Suprapubic skin (tissue), 4 donors: ENCODE measurements at regions not wholly inside any gene's neighbourhood (a gene's known extent, or its start where the extent isn't known, plus 50 kb on each side); places are given as distances from the start of the nearest gene placed in this dataset.

ENCODE experiments used
- DNase-seq, 2 donors: peaks; one replicate each; pipeline ENCODE4 v3.0.0-alpha.2; 2019; ENCODE audit warnings: low spot score in 2 of 2
- H3K27ac ChIP-seq: fragments of 200-600 bp; sonication (generic); one replicate; pipeline ENCODE4 v1.5.1; 2019
- H3K27me3 ChIP-seq: fragments of 200-600 bp; sonication (generic); one replicate; pipeline ENCODE4 v1.5.1; 2019
- H3K36me3 ChIP-seq: fragments of 200-600 bp; sonication (generic); one replicate; pipeline ENCODE4 v1.5.1; 2019
- H3K4me1 ChIP-seq: fragments of 200-600 bp; sonication (generic); one replicate; pipeline ENCODE4 v1.5.1; 2019
- H3K4me3 ChIP-seq: fragments of 200-600 bp; sonication (generic); one replicate; pipeline ENCODE4 v1.5.1; 2019; ENCODE audit warnings: mild to moderate bottlenecking
- H3K9me3 ChIP-seq: fragments of 200-600 bp; sonication (generic); one replicate; pipeline ENCODE4 v1.5.1; 2019
- EP300 ChIP-seq: sonication (generic); formaldehyde crosslinking; IDR thresholded peaks from one replicate; pipeline ENCODE4 v1.6.1; 2017; ENCODE audit warnings: antibody characterized with exemption
- POLR2A ChIP-seq, 2 donors: fragments of 450-650 bp; IDR thresholded peaks; one replicate each; pipeline ENCODE4 v1.6.1; 2017; ENCODE audit warnings: antibody characterized with exemption in 2 of 2, mild to moderate bottlenecking in 2 of 2, moderate library complexity in 2 of 2
- POLR2AphosphoS5 ChIP-seq, 3 donors: sonication (generic); formaldehyde crosslinking; IDR thresholded peaks; one replicate each; pipeline ENCODE4 v1.6.1; 2017; ENCODE audit warnings: antibody characterized with exemption in 3 of 3
- WGBS: methylation state at CpG from one replicate; pipeline ENCODE4 v1.1.5; 2018; 5-methylcytosine and 5-hydroxymethylcytosine counted together
- TF ChIP-seq, protein P1 (sequence below), 2 donors: fragments of 200-600 bp in 1 of 2; fragments of 450-650 bp in 1 of 2; sonication (generic) in 1 of 2; IDR thresholded peaks; one replicate each; pipeline ENCODE4 v1.5.1; 2016 to 2019; ENCODE audit warnings: antibody characterized with exemption in 2 of 2, mild to moderate bottlenecking in 1 of 2, moderate library complexity in 1 of 2

DNA sequence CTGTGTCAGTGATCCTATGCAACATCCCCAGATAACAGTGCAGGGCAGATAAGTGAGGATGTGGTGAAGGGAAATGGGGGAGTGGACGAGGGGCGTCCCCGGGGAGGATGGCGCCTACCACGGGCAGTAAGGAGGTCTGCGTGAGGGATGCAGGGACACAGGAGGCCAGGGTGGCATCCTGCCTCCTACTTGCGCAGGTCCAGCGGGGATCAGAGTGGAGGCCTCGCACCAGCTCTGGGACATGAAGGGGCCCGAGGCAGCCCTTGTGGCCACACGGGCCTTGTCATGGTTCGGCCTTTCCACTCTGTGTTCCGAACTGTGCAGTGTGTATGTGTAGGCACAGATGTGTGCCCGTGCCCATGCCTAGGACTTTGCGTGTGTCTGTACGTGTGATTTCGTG, 1227.5 kb downstream of the BRD1 start:
- TF ChIP-seq POLR2AphosphoS5 (IDR thresholded peaks at IDR 0.05) (no peak), EP300 (no peak), POLR2A (IDR thresholded peaks at IDR 0.05) (no peak)
- TF ChIP-seq, protein P1, sequence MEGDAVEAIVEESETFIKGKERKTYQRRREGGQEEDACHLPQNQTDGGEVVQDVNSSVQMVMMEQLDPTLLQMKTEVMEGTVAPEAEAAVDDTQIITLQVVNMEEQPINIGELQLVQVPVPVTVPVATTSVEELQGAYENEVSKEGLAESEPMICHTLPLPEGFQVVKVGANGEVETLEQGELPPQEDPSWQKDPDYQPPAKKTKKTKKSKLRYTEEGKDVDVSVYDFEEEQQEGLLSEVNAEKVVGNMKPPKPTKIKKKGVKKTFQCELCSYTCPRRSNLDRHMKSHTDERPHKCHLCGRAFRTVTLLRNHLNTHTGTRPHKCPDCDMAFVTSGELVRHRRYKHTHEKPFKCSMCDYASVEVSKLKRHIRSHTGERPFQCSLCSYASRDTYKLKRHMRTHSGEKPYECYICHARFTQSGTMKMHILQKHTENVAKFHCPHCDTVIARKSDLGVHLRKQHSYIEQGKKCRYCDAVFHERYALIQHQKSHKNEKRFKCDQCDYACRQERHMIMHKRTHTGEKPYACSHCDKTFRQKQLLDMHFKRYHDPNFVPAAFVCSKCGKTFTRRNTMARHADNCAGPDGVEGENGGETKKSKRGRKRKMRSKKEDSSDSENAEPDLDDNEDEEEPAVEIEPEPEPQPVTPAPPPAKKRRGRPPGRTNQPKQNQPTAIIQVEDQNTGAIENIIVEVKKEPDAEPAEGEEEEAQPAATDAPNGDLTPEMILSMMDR (IDR thresholded peaks at IDR 0.05), result no peak
- 92% methylated on average over 17 of the region's 17 CpGs for WGBS
- Histone ChIP-seq H3K27ac (no peak overlapping the region), H3K36me3 (no peaks in the 10 kb centered on the region), H3K4me1 (no peaks in the 10 kb centered on the region), H3K27me3 (peaks cover 5% of the 10 kb centered on the region), H3K4me3 (no peak overlapping the region), H3K9me3 (no peaks in the 10 kb centered on the region)
- no peak for DNase-seq

DNA sequence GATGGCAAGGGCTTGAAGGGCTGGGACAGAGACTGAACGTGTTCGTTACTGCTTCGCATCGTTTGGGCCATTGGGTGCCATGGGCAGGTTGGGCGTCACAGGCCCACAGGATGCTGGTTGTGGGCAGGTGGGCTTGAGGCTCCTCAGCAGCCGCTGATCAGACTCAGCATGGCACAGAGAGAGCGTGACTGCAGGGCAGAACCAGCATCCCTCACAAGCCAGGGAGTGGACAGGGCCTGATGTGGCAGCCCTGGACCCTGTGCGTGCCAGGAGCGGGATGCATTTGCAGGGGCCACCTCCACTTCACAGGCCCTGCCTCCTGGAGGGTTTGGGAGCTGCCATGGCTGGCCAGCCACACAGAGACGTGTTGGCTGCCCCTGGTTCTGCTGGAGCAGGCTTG, 1228.3 kb downstream of the BRD1 start:
- H3K27ac ChIP-seq, result no peak overlapping the region
- no peak for DNase-seq
- WGBS, result 80% methylated on average over 1 of the region's 10 CpGs
- peaks cover 6% of the 10 kb centered on the region for H3K27me3 ChIP-seq
- no peaks in the 10 kb centered on the region for H3K9me3 ChIP-seq
- no peak overlapping the region for H3K4me3 ChIP-seq
- no peaks in the 10 kb centered on the region for H3K4me1 ChIP-seq
- TF ChIP-seq, protein P1 (IDR thresholded peaks at IDR 0.05), result no peak
- TF ChIP-seq EP300 (no peak), POLR2AphosphoS5 (IDR thresholded peaks at IDR 0.05) (no peak), POLR2A (IDR thresholded peaks at IDR 0.05) (no peak)
- no peaks in the 10 kb centered on the region for H3K36me3 ChIP-seq

DNA sequence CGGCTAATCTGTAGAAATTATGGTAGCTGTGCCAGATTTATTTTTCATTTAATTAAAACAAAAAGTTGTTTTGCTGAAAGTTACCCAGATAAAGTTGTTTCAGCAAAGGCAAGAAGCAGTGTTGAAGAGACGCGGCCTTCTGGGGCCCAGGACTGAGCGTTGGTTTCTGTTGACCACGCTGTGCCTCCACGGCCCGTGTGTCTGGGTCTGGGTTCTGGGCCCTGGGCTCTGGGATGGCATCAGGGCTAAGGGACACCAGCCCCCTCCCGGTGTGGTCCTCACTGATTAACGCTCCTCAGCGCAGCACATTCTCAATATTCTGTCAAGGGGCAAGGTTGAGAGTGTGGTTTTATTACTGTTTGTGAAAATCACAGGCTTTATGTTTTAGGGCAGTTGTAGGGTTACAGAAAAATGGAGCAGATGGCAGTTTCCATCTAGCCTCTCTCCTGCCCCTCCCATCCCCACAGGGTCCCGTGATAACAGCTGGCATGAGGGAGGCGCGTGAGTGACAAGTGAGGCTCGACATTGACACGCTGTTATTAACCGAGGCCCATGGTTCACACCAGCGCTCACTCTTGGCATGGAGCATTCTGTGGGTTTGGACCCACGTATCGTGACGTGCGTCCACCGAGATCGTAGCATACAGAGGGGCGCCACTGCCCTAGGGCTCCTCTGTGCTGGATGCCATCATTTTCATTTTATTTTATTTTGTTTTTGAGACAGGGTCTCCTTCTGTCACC, 1231.4 kb downstream of the BRD1 start:
- DNase-seq, result no peak
- 88% methylated on average over 23 of the region's 24 CpGs for WGBS

DNA sequence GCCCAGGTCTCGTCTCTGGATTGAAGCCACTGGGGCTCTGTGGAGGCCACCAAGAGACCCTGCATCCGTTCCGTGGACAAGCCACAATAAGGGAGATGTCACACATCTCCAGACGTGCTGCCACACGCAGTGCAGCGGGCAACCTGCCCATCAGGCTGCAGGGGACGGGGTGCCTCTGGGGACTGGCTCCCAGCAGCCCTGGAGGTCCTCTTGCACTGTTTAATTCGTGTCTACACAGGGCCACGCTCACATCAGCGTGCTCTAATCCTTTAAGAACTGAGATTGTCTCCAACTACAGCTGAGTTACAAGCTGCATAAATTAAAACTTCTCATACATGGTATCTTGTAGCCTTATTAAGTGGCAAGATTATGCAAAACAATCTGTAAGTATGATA, 1232.2 kb downstream of the BRD1 start:
- peaks cover 11% of the 10 kb centered on the region for H3K27me3 ChIP-seq
- H3K4me3 ChIP-seq, result no peak overlapping the region
- no peak for DNase-seq
- no peaks in the 10 kb centered on the region for H3K36me3 ChIP-seq
- TF ChIP-seq, protein P1 (IDR thresholded peaks at IDR 0.05), result no peak
- TF ChIP-seq POLR2AphosphoS5 (IDR thresholded peaks at IDR 0.05) (no peak), EP300 (no peak), POLR2A (IDR thresholded peaks at IDR 0.05) (no peak)
- peaks cover 9% of the 10 kb centered on the region for H3K4me1 ChIP-seq
- 66% methylated on average over 3 of the region's 10 CpGs for WGBS
- H3K9me3 ChIP-seq, result no peaks in the 10 kb centered on the region
- H3K27ac ChIP-seq, result no peak overlapping the region

More for the DNA sequence above, 1231.4 kb downstream of the BRD1 start:
- TF ChIP-seq, protein P1 (IDR thresholded peaks at IDR 0.05), result no peak
- TF ChIP-seq EP300, result no peak
- no peak for TF ChIP-seq POLR2AphosphoS5 (IDR thresholded peaks at IDR 0.05)
- no peak for TF ChIP-seq POLR2A (IDR thresholded peaks at IDR 0.05)
- Histone ChIP-seq H3K27me3 (peaks cover 11% of the 10 kb centered on the region), H3K4me1 (peaks cover 9% of the 10 kb centered on the region), H3K27ac (no peak overlapping the region), H3K36me3 (no peaks in the 10 kb centered on the region), H3K9me3 (no peaks in the 10 kb centered on the region), H3K4me3 (no peak overlapping the region)

DNA sequence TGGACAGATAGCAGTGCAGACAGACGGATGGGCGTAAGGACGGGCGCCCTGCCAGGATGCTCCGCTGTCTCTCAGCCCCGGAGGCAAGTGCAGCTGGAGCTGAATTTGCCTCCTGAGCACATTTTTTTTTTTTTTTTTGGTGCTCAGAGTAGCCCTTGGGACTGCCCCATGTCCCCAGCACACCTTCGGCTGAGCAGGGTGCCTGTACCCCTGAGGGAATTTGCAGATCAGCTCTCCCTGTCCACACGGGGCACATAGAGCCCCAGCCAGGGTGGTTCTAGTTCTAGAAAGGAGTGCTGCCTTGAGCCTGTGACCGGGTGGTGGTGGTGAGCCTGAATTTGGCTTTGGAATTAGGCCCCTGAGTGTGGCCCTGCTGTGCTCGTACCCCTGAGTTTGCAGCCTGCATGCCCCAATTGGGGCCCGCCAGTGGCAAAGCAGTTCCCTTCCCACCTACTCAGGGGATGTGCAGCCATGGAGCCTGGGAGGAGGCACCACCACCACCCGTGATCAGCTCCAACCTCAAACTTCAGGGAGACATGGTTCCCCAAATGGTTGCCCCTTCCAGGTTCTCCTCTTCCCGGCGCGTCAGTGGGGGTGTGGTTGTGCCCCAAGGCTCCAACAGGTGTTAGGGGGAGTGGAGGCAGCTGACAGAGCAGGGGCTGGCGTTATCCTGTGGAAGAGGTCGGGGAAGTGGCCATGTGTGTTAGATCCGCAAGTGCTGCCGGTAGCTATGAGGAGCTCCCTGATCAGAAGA, 1232.7 kb downstream of the BRD1 start:
- 47% methylated on average over 9 of the region's 19 CpGs for WGBS
- H3K27me3 ChIP-seq, result peaks cover 11% of the 10 kb centered on the region
- no peak overlapping the region for H3K4me3 ChIP-seq
- no peak for DNase-seq
- TF ChIP-seq POLR2AphosphoS5 (IDR thresholded peaks at IDR 0.05) (no peak), POLR2A (IDR thresholded peaks at IDR 0.05) (no peak), EP300 (no peak)
- TF ChIP-seq, protein P1 (IDR thresholded peaks at IDR 0.05), result no peak
- peaks cover 9% of the 10 kb centered on the region for H3K4me1 ChIP-seq
- H3K9me3 ChIP-seq, result no peaks in the 10 kb centered on the region
- no peaks in the 10 kb centered on the region for H3K36me3 ChIP-seq
- H3K27ac ChIP-seq, result no peak overlapping the region
